Endodermal cell (in vitro differentiated cells): ENCODE measurements at regions not wholly inside any gene's neighbourhood (a gene's known extent, or its start where the extent isn't known, plus 50 kb on each side); places are given as distances from the start of the nearest gene placed in this dataset.

ENCODE experiments used
- DNase-seq: peaks from one replicate; pipeline ENCODE4 v3.0.0-alpha.2; 2017
- H3K27ac ChIP-seq: 2 replicates; pipeline ENCODE4 v1.5.1; 2013; ENCODE audit warnings: mild to moderate bottlenecking, low read depth, low read length, moderate library complexity
- H3K27me3 ChIP-seq: 2 replicates; pipeline ENCODE4 v1.6.1; 2013; ENCODE audit warnings: mild to moderate bottlenecking, low read length, moderate library complexity; ENCODE audit not compliant: insufficient read depth, control insufficient read depth, poor library complexity, severe bottlenecking
- H3K36me3 ChIP-seq: 2 replicates; pipeline ENCODE4 v1.7.0; 2013; ENCODE audit warnings: mild to moderate bottlenecking, low read length, moderate library complexity; ENCODE audit not compliant: control insufficient read depth, insufficient read depth
- H3K4me1 ChIP-seq: one replicate; pipeline ENCODE4 v1.7.0; 2013; ENCODE audit warnings: low read length; ENCODE audit not compliant: control insufficient read depth, insufficient read depth
- H3K4me3 ChIP-seq: 2 replicates; pipeline ENCODE4 v1.5.1; 2013; ENCODE audit warnings: mild to moderate bottlenecking, low read length, moderate library complexity
- H3K9ac ChIP-seq: 2 replicates; pipeline ENCODE4 v1.6.1; 2013; ENCODE audit warnings: mild to moderate bottlenecking, low read length, moderate library complexity; ENCODE audit not compliant: poor library complexity, severe bottlenecking; ENCODE audit errors: extremely low read depth
- H3K9me3 ChIP-seq: 2 replicates; pipeline ENCODE4 v1.6.1; 2013; ENCODE audit warnings: mild to moderate bottlenecking, low read length, moderate library complexity; ENCODE audit not compliant: control insufficient read depth
- H3K27ac Mint-ChIP-seq: 2 replicates; pipeline ENCODE4 v1.8.0; 2020; ENCODE audit warnings: mixed read lengths
- H3K27me3 Mint-ChIP-seq: 2 replicates; pipeline ENCODE4 v1.8.0; 2021; ENCODE audit warnings: mild to moderate bottlenecking, mixed read lengths; ENCODE audit not compliant: insufficient read depth
- H3K36me3 Mint-ChIP-seq: 2 replicates; pipeline ENCODE4 v1.8.0; 2020; ENCODE audit warnings: low read depth, mixed read lengths
- H3K4me1 Mint-ChIP-seq: 2 replicates; pipeline ENCODE4 v1.8.0; 2020; ENCODE audit warnings: mixed read lengths
- H3K4me3 Mint-ChIP-seq: 2 replicates; pipeline ENCODE4 v1.8.0; 2020; ENCODE audit warnings: mild to moderate bottlenecking, moderate library complexity, mixed read lengths
- H3K9me3 Mint-ChIP-seq: 2 replicates; pipeline ENCODE4 v1.8.0; 2020; ENCODE audit warnings: mild to moderate bottlenecking, mixed read lengths
- WGBS, 2 experiments: methylation state at CpG; one replicate each; pipeline versions ENCODE4 v1.1.5 to v1.1.7; 2013; ENCODE audit warnings: missing lambda C conversion rate in 2 of 2, mixed read lengths in 1 of 2; ENCODE audit not compliant: insufficient coverage in 1 of 2, insufficient read length in 1 of 2; 5-methylcytosine and 5-hydroxymethylcytosine counted together
- TF ChIP-seq, protein P1 (sequence below): fragments of 200-600 bp; sonication (generic); conservative IDR thresholded peaks from 2 replicates; pipeline ENCODE4 v1.5.0; 2021; ENCODE audit warnings: antibody characterized with exemption, mild to moderate bottlenecking

DNA sequence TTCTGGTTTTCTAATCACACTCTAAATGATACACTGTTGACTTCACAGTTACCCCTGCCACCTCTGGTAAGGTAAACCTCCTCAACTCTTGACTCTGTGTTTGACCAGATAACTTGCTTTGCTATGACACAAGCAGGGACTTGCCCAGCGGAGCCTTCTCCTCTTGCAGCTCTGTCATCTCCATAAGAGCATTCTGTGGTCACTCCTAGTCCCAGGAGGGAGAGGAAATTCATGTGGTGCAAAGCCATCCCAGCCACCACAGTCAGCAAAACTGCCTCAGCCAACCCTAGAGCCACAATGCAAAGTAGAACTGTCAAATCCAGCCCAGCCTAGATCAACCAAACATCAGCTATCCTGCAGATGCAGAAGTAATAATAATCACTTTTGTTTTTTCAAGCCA lies 144.7 kb upstream of the GADL1 start:
- Mint-ChIP-seq H3K27me3 (no peaks in the 10 kb centered on the region), H3K27ac (no peak overlapping the region), H3K9me3 (peaks cover 18% of the 10 kb centered on the region), H3K4me1 (peaks cover 13% of the 10 kb centered on the region), H3K36me3 (peaks cover 3% of the 10 kb centered on the region), H3K4me3 (no peak overlapping the region)
- Histone ChIP-seq H3K36me3 (no peaks in the 10 kb centered on the region), H3K27ac (no peak overlapping the region), H3K4me3 (no peak overlapping the region), H3K4me1 (peaks cover 4% of the 10 kb centered on the region), H3K9me3 (peaks cover 17% of the 10 kb centered on the region), H3K27me3 (no peaks in the 10 kb centered on the region), H3K9ac (no peak overlapping the region)
- DNase-seq: no peak
- TF ChIP-seq, protein P1, sequence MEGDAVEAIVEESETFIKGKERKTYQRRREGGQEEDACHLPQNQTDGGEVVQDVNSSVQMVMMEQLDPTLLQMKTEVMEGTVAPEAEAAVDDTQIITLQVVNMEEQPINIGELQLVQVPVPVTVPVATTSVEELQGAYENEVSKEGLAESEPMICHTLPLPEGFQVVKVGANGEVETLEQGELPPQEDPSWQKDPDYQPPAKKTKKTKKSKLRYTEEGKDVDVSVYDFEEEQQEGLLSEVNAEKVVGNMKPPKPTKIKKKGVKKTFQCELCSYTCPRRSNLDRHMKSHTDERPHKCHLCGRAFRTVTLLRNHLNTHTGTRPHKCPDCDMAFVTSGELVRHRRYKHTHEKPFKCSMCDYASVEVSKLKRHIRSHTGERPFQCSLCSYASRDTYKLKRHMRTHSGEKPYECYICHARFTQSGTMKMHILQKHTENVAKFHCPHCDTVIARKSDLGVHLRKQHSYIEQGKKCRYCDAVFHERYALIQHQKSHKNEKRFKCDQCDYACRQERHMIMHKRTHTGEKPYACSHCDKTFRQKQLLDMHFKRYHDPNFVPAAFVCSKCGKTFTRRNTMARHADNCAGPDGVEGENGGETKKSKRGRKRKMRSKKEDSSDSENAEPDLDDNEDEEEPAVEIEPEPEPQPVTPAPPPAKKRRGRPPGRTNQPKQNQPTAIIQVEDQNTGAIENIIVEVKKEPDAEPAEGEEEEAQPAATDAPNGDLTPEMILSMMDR: no peak
- 83 to 96% methylated on average over 1 of the region's 1 CpG for WGBS, 2 experiments

DNA sequence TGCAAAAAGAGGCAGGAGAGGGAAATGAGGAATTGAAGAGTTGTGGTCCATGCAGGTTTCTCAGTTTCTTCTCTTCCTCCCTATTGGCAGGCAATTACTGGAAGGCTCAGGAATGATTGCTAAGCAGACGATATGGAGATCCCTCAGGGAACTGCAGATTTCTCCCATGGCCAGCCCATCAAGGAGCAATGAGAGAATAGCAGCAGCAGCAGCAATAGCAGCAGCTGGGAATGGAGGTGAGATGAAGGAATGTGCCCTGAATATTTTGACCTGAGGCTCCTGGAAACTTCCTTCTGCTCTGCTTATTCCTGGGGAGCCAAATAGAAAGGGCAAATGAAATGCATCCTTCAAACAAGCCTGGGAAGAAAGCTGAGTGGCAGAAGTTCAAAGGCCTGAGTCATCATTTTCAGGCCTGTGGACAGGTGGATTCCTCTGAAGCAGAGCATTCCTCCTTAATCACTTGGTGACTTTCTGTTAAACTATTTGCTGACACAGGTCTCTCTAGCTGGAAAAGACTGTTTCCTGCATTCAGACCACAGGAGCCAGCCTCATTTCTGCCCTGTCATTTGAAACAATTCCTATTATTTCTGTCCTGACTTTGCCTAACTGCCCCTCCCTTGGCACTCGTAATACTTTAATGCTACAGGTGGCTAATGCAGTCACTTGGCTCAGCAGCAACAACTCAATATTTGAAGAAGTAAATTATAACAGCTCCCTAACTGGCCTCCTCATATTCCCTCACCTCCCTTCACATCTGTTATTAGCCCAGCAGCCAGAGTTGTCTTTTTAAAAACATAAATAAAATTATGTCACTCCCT lies 146.9 kb upstream of the GADL1 start:
- no peaks in the 10 kb centered on the region for H3K27me3 Mint-ChIP-seq
- peaks cover 4% of the 10 kb centered on the region for H3K4me1 ChIP-seq
- no peaks in the 10 kb centered on the region for H3K36me3 ChIP-seq
- peaks cover 18% of the 10 kb centered on the region for H3K9me3 Mint-ChIP-seq
- WGBS, 2 experiments: 20 to 72% methylated on average over 1 to 2 of the region's 2 CpGs
- no peak overlapping the region for H3K4me3 ChIP-seq
- H3K4me3 Mint-ChIP-seq: no peak overlapping the region
- peaks cover 13% of the 10 kb centered on the region for H3K4me1 Mint-ChIP-seq
- peak overlapping the region; percentile 85 for H3K27ac Mint-ChIP-seq
- peaks cover 3% of the 10 kb centered on the region for H3K36me3 Mint-ChIP-seq
- H3K9me3 ChIP-seq: peaks cover 17% of the 10 kb centered on the region
- no peaks in the 10 kb centered on the region for H3K27me3 ChIP-seq
- DNase-seq: peak; percentile 82
- peak overlapping the region; percentile 28 for H3K27ac ChIP-seq
- no peak overlapping the region for H3K9ac ChIP-seq
- TF ChIP-seq, protein P1: no peak

DNA sequence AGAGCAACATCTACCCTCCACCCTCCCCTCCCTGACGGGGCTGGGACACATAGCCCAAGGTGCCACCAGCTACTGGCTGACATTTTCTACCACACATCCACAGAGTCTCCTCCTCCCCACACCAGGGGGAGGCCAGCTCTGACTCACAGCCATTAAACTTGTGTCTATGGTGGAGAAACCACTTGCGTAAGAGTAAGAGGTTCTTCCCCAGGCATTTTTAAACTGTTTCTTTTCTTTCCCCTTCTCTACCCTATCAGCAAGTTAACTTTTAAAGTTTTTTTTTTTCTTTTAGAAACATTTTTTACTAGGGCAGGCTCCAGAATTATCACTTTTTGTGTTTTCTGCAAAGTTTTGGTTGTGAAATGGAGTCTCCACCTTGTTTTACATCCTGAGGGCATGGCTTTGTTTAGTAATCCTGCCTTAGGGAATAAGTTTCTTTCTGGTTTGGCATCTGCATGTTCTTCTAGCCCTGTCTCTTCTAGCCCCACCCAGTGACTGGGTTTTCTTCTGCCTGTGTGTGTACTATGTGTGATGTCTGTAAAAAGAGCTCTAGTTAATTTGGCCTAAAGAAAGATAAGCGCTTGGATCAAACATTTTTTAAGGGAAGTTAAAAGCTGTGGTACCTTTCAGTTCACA lies 148.8 kb upstream of the GADL1 start:
- H3K4me3 ChIP-seq: no peak overlapping the region
- H3K27me3 ChIP-seq: no peaks in the 10 kb centered on the region
- TF ChIP-seq, protein P1: no peak
- H3K27me3 Mint-ChIP-seq: peaks cover 2% of the 10 kb centered on the region
- whole genome bisulfite sequencing, 2 experiments: 92 to 100% methylated on average over 2 to 3 of the region's 3 CpGs
- H3K9me3 Mint-ChIP-seq: peaks cover 18% of the 10 kb centered on the region
- peaks cover 4% of the 10 kb centered on the region for H3K4me1 ChIP-seq
- peaks cover 17% of the 10 kb centered on the region for H3K9me3 ChIP-seq
- peaks cover 13% of the 10 kb centered on the region for H3K4me1 Mint-ChIP-seq
- DNase-seq: no peak
- H3K4me3 Mint-ChIP-seq: no peak overlapping the region
- no peak overlapping the region for H3K27ac ChIP-seq
- no peak overlapping the region for H3K9ac ChIP-seq
- peaks cover 3% of the 10 kb centered on the region for H3K36me3 Mint-ChIP-seq
- no peaks in the 10 kb centered on the region for H3K36me3 ChIP-seq
- H3K27ac Mint-ChIP-seq: no peak overlapping the region
